ENCODE measurements at regions not wholly inside any gene's neighbourhood (a gene's known extent, or its start where the extent isn't known, plus 50 kb on each side); places are given as distances from the start of the nearest gene placed in this dataset.

DNA sequence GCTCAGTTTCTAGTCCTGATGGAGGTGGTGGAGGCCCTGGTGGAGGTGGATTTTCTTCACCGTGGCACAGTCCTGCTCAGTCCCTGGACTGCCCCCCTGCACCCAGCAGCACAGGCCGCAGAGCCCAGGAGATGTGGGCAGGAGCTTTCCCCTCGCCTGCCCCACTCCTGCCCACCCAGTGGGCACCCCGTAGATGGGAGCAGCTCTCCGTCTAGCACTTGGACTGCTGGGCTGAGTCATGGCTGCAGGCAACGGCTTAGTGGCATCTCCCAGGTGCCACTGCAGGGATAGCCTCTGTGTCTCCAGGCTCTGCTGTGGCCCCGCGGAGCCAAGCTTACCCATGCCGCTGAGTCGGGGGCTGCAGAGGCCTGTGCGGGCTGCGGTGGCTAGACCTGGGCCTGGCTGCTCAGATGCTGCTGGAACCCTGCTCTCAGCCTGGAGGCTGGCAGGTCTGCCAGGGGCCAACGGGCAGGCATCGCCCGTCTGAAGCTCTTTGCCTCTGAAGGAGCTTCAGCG lies 92.3 kb upstream of the CTDP1 start:
- no peak for DNase-seq (ENCODE audit: low spot score)
- Histone ChIP-seq H3K4me1 (peaks cover 0 to 39% of the 10 kb centered on the region in 2 donors), H3K9me3 (no peaks in the 10 kb centered on the region), H3K27ac (no peak overlapping the region), H3K36me3 (no peaks in the 10 kb centered on the region), H3K4me3 (no peak overlapping the region), H3K27me3 (no peaks in the 10 kb centered on the region)
- TF ChIP-seq, protein P1, sequence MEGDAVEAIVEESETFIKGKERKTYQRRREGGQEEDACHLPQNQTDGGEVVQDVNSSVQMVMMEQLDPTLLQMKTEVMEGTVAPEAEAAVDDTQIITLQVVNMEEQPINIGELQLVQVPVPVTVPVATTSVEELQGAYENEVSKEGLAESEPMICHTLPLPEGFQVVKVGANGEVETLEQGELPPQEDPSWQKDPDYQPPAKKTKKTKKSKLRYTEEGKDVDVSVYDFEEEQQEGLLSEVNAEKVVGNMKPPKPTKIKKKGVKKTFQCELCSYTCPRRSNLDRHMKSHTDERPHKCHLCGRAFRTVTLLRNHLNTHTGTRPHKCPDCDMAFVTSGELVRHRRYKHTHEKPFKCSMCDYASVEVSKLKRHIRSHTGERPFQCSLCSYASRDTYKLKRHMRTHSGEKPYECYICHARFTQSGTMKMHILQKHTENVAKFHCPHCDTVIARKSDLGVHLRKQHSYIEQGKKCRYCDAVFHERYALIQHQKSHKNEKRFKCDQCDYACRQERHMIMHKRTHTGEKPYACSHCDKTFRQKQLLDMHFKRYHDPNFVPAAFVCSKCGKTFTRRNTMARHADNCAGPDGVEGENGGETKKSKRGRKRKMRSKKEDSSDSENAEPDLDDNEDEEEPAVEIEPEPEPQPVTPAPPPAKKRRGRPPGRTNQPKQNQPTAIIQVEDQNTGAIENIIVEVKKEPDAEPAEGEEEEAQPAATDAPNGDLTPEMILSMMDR (IDR thresholded peaks at IDR 0.05), result no peak

DNA sequence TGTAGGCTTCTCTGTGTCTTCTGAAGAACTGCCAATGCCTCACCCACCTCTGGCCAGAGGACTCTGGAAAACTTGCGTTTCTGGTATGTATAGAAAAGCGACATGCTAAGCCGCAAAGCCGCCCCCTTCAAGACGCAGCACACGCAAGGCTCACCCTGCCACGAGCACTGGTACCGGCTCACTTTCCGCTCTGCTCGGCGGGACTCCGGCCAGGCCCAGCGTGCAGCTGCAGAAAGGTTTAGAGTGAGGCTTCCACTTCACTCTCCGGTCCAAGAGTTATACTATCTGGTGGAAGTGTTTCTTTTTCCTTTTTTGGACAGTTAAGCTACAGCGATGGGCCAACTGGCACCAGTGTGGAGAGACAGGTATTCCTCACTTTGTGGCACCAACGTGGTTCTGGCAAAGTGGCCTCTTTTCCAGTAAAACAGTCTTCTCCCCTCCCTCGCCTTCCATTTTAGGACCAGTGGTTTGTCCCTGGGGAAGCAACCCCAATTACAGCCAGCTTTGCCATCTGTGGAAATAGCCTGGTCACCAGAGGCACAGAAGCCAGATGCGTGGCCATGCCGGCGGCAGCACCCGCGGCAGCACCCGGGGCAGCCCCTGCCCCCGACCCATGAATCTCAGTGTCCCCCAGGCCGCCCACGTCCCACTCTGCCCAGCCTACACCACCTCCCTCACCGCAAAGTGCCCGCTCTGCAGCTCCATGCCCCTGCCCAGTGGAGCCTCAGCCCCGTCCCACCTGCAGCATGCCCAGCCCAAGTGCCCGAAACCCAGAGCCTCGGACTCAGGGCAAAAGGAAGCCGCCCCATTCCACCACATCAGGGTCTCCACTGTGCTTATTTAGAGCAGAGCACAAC lies 91.6 kb upstream of the CTDP1 start:
- no peaks in the 10 kb centered on the region for H3K36me3 ChIP-seq

DNA sequence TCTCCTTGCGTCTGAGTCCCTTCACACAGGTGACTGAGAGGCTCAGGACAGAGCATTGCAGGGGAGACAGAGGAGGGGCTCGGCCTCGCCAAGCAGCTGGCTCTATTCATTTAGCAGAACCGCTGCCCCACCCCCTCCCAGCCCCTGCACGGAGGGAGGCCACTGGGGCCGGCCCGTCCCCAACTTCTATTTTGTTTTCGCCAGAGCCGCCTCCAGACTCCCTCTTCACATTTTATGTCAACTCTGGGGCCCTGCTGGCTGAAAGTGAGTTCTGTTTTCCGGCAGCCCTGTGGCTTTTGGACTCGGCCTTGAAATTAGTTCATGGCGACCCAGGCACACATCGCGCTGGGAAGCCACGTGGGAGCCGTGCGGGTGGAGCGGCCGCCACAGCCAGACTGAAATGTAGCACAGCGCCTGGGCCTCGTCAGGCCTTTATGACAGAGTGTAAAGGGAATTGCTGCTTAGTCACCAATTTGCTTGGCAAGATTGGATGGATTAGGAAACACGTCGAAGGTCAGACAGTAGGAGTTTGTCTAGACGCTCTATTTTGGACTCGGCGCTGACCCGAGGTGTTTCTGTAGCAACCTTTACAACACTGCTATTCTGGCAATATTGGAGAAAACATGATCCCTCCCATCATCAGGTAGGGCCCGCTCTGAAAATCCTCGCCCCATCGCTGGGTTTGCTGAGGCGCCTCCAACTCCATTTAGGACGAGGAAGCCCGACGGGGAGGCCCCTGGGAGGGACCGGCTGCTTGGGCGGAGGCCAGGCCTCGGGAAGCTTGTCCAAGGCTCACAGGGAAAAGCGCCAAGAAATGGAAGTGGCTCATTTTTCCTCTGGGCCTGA lies 90.7 kb upstream of the CTDP1 start:
- Histone ChIP-seq H3K4me3 (no peak overlapping the region), H3K27me3 (no peaks in the 10 kb centered on the region), H3K9me3 (peaks cover 0 to 13% of the 10 kb centered on the region in 2 donors), H3K4me1 (peaks cover 0 to 39% of the 10 kb centered on the region in 2 donors), H3K36me3 (no peaks in the 10 kb centered on the region), H3K27ac (peak overlapping the region; percentile 60 to 72)
- TF ChIP-seq, protein P1 (IDR thresholded peaks at IDR 0.05), result peak in 1 of 2 donors; percentile 13
- peak; percentile 96 for DNase-seq (ENCODE audit: low spot score)

More for the DNA sequence above, 91.6 kb upstream of the CTDP1 start:
- Histone ChIP-seq H3K9me3 (peaks cover 0 to 4% of the 10 kb centered on the region in 2 donors), H3K4me3 (no peak overlapping the region), H3K27me3 (no peaks in the 10 kb centered on the region), H3K4me1 (peaks cover 0 to 39% of the 10 kb centered on the region in 2 donors), H3K27ac (peak overlapping the region; percentile 60 to 72)
- no peak for DNase-seq (ENCODE audit: low spot score)
- TF ChIP-seq, protein P1 (IDR thresholded peaks at IDR 0.05), result no peak

DNA sequence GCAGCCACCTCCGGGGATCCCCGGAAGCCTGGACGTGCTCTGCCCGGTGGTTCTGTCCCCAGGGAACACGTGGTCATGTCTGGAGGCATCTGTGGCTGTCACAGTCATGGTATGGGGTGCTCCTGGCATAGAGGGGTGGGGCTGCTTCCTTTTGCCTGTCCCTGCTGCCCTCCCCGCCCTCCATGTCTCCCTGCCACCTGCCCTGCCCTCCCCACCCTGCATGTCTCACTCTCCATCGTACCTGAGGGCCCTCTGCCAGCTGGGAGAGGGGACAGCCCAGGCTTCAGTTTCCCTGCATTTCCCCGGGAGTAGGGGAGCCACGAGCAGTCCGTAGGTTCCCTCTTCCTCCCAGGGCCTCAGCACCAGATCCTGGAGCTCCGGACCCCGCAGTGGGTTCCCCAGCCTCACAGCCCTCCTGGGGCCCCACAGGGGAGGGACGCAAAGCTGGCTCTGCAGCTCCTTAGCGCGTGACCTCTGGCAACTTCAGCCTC lies 90.0 kb upstream of the CTDP1 start:
- Histone ChIP-seq H3K4me3 (no peak overlapping the region), H3K4me1 (peaks cover 0 to 39% of the 10 kb centered on the region in 2 donors), H3K9me3 (peaks cover 0 to 13% of the 10 kb centered on the region in 2 donors), H3K36me3 (no peaks in the 10 kb centered on the region), H3K27ac (peak overlapping the region; percentile 56 to 72), H3K27me3 (no peaks in the 10 kb centered on the region)
- DNase-seq (ENCODE audit: low spot score), result no peak
- TF ChIP-seq, protein P1 (IDR thresholded peaks at IDR 0.05), result no peak

DNA sequence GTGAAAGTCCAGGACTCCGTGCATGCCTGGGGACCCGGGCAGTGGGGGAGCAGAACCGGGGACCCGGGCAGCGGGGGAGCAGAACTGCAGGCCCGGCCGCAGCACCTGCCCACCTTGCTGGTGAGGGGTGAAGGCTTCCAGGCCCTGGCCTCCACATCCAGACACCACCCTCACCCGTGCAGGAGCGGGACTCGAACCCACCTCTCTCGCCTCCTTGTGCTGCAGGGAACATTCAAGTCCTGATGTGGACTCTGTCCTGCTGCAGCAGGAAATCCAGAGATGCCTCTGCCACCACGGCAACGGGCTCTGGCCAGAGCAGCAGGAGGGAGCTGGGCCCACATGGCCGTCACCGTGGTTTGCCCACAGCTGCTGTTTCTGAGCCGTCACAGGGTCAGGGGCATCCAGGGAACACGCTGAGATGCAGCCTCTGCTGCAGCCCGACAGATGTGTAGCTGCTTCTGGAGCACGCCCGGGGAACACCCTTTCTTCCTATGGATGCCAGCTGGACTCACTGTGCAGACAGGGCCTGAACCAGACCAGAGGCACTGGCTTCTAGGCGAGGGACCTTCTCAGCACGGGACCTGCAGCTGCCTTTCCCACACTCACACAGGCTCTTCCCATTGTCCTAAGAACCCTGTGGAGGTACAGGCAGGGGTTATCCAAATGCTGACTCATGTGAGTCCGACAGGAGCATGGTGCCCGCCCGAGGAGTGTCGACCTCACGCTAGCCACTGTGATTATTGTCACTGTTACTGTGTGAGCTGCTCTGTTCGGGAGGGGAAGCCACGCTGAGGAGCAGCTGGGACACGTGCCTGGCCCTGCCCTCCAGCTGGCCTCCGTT lies 89.2 kb upstream of the CTDP1 start:
- DNase-seq (ENCODE audit: low spot score), result no peak
- TF ChIP-seq, protein P1 (IDR thresholded peaks at IDR 0.05), result no peak
- no peaks in the 10 kb centered on the region for H3K27me3 ChIP-seq
- no peaks in the 10 kb centered on the region for H3K36me3 ChIP-seq
- no peak overlapping the region for H3K4me3 ChIP-seq
- H3K27ac ChIP-seq, result no peak overlapping the region
- peaks cover 0 to 13% of the 10 kb centered on the region in 2 donors for H3K9me3 ChIP-seq
- peaks cover 0 to 39% of the 10 kb centered on the region in 2 donors for H3K4me1 ChIP-seq
